ENCODE measurements at regions not wholly inside any gene's neighbourhood (a gene's known extent, or its start where the extent isn't known, plus 50 kb on each side); places are given as distances from the start of the nearest gene placed in this dataset.

DNA sequence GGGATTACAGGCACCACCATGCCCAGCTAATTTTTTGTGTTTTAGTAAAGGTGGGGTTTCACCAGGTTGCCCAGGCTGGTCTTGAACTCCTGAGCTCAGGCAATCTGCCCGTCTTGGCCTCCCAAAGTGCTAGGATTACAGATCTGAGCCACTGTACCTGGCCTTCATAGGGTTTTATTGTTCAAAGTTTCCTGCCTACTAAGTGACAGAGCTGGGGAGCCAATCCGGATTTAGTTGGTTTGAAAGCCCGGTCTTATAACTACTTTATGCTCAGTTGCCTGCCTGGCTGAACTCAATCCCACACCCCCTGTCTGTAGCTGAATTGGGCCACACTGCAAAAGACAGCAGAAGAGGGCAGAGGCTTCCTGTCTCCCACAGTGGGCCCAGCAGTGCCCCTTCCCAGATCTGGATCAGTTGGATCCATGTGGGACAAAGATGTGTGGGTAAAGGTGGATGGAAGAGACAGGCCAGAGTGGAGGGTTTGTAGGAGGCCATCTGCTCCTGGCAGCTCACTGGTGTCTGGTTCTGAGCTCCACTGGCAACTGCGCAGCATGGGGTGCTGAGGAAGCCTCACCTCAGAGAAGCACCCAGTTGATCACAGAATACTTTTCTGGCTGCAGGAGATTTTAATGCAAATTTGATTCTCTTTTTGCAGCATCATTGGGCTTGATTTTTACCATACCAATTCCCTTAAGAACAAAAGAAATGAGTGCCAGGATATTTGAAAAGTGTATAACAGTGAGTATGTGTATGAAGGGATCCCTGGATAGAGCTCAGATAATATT lies 144.9 kb downstream of the DDX1 start:
- Histone ChIP-seq H3K9ac (no peak overlapping the region), H3K27me3 (ENCODE audit: insufficient read depth, low read depth) (no peaks in the 10 kb centered on the region), H3K4me1 (ENCODE audit: low read depth, poor library complexity, severe bottlenecking) (no peaks in the 10 kb centered on the region), H2AFZ (ENCODE audit: low read depth) (no peak overlapping the region), H3K27ac (no peak overlapping the region), H3K36me3 (ENCODE audit: insufficient read depth) (no peaks in the 10 kb centered on the region), H3K4me3 (IDR thresholded peaks at IDR 0.05; ENCODE audit: insufficient read depth, low read depth, low read length) (no peak overlapping the region), H4K20me1 (ENCODE audit: insufficient read depth) (no peaks in the 10 kb centered on the region), H3K4me2 (no peak overlapping the region), H3K79me2 (ENCODE audit: insufficient read depth, low read depth) (no peaks in the 10 kb centered on the region)
- TF ChIP-seq, protein P1, sequence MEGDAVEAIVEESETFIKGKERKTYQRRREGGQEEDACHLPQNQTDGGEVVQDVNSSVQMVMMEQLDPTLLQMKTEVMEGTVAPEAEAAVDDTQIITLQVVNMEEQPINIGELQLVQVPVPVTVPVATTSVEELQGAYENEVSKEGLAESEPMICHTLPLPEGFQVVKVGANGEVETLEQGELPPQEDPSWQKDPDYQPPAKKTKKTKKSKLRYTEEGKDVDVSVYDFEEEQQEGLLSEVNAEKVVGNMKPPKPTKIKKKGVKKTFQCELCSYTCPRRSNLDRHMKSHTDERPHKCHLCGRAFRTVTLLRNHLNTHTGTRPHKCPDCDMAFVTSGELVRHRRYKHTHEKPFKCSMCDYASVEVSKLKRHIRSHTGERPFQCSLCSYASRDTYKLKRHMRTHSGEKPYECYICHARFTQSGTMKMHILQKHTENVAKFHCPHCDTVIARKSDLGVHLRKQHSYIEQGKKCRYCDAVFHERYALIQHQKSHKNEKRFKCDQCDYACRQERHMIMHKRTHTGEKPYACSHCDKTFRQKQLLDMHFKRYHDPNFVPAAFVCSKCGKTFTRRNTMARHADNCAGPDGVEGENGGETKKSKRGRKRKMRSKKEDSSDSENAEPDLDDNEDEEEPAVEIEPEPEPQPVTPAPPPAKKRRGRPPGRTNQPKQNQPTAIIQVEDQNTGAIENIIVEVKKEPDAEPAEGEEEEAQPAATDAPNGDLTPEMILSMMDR (conservative IDR thresholded peaks at IDR 0.05; ENCODE audit: low read depth, low read length), result no peak

DNA sequence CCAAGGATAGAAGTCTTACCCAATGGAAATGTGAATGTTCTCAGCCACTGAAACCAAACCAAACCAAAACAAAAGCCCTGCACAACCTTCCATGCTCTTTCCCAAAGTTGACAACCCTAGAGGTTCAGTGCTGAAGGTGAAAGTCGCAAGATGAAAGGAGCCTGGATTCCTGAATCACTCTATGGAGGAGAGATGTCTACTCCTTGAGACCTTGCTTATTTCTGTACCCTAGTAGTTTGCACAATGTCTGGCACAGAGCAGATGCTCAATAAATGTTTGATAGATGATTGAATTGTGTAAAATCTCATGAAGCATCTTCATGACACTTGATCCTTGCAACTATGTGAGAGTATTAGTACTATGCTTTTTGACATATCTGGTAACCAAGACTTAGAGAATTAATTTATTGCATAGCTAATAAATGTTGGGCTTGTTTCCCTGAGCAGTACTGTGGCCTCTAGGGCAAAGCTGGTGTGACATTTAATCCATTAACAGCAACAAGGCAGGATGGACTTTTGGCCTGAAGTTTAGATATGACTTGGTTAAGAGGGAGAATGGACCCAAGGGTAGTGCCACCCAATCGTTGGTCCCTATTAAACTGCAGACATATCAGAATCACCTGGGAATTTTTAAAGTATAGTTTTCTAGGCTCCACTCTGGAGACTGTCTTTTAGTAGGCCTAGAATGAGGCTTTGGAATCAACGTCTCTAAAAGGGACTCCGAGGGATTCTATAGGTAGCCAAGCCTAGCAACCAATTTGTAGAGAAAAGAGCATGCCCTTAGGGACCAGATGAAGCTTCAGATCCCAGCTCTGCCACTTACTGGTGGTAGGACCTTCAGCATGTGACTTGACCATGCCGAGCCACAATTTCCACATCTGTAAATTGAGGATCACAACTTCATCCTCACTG lies 145.9 kb downstream of the DDX1 start:
- no peak overlapping the region for H3K4me2 ChIP-seq
- H3K9ac ChIP-seq, result no peak overlapping the region
- no peaks in the 10 kb centered on the region for H3K27me3 ChIP-seq (ENCODE audit: insufficient read depth, low read depth)
- TF ChIP-seq, protein P1 (conservative IDR thresholded peaks at IDR 0.05; ENCODE audit: low read depth, low read length), result no peak
- H3K4me3 ChIP-seq (IDR thresholded peaks at IDR 0.05; ENCODE audit: insufficient read depth, low read depth, low read length), result no peak overlapping the region
- H2AFZ ChIP-seq (ENCODE audit: low read depth), result no peak overlapping the region
- H3K27ac ChIP-seq, result no peak overlapping the region
- H4K20me1 ChIP-seq (ENCODE audit: insufficient read depth), result no peaks in the 10 kb centered on the region
- no peaks in the 10 kb centered on the region for H3K4me1 ChIP-seq (ENCODE audit: low read depth, poor library complexity, severe bottlenecking)
- H3K79me2 ChIP-seq (ENCODE audit: insufficient read depth, low read depth), result no peaks in the 10 kb centered on the region
- no peaks in the 10 kb centered on the region for H3K36me3 ChIP-seq (ENCODE audit: insufficient read depth)

DNA sequence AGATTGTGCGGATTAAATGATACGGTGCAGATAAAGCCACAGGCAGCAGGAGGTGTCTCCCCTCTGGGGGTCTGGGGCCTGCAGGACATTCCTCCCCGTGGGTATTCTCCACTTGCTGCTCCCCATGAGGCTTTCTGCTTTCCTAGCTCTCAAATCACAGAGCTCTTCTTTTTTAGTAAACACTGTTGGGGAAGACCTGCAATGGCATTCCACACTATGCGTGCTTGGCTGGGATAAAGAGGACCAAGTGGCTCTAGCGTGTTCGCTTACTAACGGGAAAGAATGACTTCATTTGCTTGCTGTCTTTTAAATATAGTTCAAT lies 146.5 kb downstream of the DDX1 start:
- H3K4me1 ChIP-seq (ENCODE audit: low read depth, poor library complexity, severe bottlenecking), result no peaks in the 10 kb centered on the region
- H3K27ac ChIP-seq, result no peak overlapping the region
- H3K4me3 ChIP-seq (IDR thresholded peaks at IDR 0.05; ENCODE audit: insufficient read depth, low read depth, low read length), result no peak overlapping the region
- no peak overlapping the region for H3K9ac ChIP-seq
- no peaks in the 10 kb centered on the region for H3K79me2 ChIP-seq (ENCODE audit: insufficient read depth, low read depth)
- TF ChIP-seq, protein P1 (conservative IDR thresholded peaks at IDR 0.05; ENCODE audit: low read depth, low read length), result no peak
- no peak overlapping the region for H3K4me2 ChIP-seq
- no peaks in the 10 kb centered on the region for H3K36me3 ChIP-seq (ENCODE audit: insufficient read depth)
- H2AFZ ChIP-seq (ENCODE audit: low read depth), result no peak overlapping the region
- H4K20me1 ChIP-seq (ENCODE audit: insufficient read depth), result no peaks in the 10 kb centered on the region
- H3K27me3 ChIP-seq (ENCODE audit: insufficient read depth, low read depth), result no peaks in the 10 kb centered on the region

DNA sequence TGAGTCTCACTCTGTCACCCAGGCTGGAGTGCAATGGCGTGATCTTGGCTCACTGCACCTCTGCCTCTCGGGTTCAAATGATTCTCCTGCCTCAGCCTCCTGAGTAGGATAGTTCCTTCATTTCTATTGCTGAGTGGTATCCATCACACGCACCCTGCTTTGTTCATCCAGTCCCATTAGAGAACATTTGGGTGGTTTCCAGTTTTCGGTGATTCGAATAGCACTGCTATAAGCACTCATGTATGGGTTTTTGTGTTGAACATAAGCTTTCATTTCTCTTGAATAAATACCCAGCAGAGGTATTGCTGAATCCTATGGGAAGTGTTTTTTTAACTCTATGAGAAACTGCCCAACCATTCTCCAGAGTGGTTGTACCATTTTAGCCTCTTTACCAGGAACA lies 147.3 kb downstream of the DDX1 start:
- no peak overlapping the region for H2AFZ ChIP-seq (ENCODE audit: low read depth)
- H3K36me3 ChIP-seq (ENCODE audit: insufficient read depth), result no peaks in the 10 kb centered on the region
- H3K27me3 ChIP-seq (ENCODE audit: insufficient read depth, low read depth), result no peaks in the 10 kb centered on the region
- no peaks in the 10 kb centered on the region for H3K79me2 ChIP-seq (ENCODE audit: insufficient read depth, low read depth)
- no peaks in the 10 kb centered on the region for H4K20me1 ChIP-seq (ENCODE audit: insufficient read depth)
- no peaks in the 10 kb centered on the region for H3K4me1 ChIP-seq (ENCODE audit: low read depth, poor library complexity, severe bottlenecking)
- no peak overlapping the region for H3K9ac ChIP-seq
- no peak overlapping the region for H3K4me3 ChIP-seq (IDR thresholded peaks at IDR 0.05; ENCODE audit: insufficient read depth, low read depth, low read length)
- H3K4me2 ChIP-seq, result no peak overlapping the region
- TF ChIP-seq, protein P1 (conservative IDR thresholded peaks at IDR 0.05; ENCODE audit: low read depth, low read length), result no peak
- H3K27ac ChIP-seq, result no peak overlapping the region

Measured in KMS-11 (cell line).